SH-SY5Y (cell line): ENCODE measurements at regions not wholly inside any gene's neighbourhood (a gene's known extent, or its start where the extent isn't known, plus 50 kb on each side); places are given as distances from the start of the nearest gene placed in this dataset.

Experiments used
- GATA2 ChIP-seq: IDR thresholded peaks from 2 replicates; pipeline ENCODE4 v1.6.1; 2011; ENCODE audit warnings: mild to moderate bottlenecking, low read depth, low read length
- GATA3 ChIP-seq: IDR thresholded peaks from 2 replicates; pipeline ENCODE4 v1.6.1; 2011; ENCODE audit warnings: low read depth, mild to moderate bottlenecking, low read length, moderate library complexity

DNA sequence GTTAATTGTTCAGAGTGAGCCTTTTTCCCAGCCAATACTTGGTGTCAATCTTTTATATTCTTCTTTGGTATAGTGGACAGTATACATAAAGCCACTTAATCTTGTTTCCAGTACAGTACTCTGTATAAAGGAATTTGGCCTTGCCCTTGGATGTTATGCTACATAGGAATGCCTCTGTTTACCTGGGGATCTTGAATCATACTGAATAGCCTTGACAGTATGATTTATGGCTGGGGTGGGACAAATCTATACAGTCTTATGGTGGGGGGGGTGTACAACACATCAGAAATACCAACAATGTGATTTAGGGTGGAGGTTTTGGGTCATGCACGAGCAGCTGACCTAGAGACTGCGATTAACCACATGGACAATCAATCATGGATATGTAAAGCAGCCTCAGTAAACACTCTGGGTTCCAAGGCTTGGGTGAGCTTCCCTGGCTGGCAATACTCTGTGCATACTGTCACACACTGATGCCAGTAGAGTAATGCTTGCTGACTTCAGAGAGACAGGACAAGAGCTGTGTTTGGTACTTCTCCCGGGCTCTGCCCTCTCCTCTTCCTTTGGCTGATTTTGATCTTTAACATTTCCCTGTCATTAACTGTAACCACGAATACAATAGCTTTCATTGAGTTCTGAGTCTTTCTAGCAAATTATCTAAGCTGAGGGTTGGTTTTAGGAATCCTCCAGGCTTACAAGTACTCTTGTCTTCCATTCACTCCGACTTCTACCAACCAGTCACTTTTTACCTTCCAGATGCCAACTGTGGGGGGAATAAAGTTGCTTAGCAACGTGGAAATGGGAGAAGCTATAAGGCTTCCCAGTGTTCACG, 84.6 kb downstream of the IARS1 start:
- TF ChIP-seq GATA2 (no peak), GATA3 (no peak)
